ENCODE measurements at regions not wholly inside any gene's neighbourhood (a gene's known extent, or its start where the extent isn't known, plus 50 kb on each side); places are given as distances from the start of the nearest gene placed in this dataset.

DNA sequence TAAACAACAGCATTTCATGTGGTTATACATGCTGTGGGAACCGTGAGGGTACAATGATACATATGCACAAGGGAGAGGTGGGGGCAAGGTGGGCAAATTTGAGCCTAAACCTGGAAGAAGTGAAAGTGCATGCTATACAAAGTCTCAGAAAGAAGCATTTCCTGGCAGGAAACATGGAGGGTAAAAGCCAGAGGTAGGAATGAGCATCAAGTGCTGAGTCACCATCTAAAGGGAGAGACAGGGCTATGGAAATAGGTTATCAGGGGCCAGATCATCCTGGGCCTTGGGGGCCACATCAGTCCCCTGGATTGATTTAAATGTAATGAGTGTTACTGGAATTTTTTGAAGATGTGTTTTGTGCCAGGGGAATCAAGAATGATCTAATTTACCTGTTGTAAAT is 60.1 kb upstream of the DAB1 start:
- no peak overlapping the region for H3K4me3 ChIP-seq (ENCODE audit: low read length)
- H3K9ac ChIP-seq (ENCODE audit: low read length): no peak overlapping the region
- no peak for DNase-seq
- no peaks in the 10 kb centered on the region for H3K9me2 ChIP-seq (replicated peaks; ENCODE audit: low read length)
- ChIA-PET CTCF (no interaction called here), POLR2A (ENCODE audit: unreplicated experiment) (no interaction called here)
- TF ChIP-seq, protein P1, sequence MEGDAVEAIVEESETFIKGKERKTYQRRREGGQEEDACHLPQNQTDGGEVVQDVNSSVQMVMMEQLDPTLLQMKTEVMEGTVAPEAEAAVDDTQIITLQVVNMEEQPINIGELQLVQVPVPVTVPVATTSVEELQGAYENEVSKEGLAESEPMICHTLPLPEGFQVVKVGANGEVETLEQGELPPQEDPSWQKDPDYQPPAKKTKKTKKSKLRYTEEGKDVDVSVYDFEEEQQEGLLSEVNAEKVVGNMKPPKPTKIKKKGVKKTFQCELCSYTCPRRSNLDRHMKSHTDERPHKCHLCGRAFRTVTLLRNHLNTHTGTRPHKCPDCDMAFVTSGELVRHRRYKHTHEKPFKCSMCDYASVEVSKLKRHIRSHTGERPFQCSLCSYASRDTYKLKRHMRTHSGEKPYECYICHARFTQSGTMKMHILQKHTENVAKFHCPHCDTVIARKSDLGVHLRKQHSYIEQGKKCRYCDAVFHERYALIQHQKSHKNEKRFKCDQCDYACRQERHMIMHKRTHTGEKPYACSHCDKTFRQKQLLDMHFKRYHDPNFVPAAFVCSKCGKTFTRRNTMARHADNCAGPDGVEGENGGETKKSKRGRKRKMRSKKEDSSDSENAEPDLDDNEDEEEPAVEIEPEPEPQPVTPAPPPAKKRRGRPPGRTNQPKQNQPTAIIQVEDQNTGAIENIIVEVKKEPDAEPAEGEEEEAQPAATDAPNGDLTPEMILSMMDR (conservative IDR thresholded peaks at IDR 0.05; ENCODE audit: low read depth, low read length): no peak
- no peak for TF ChIP-seq EZH2phosphoT487 (IDR thresholded peaks at IDR 0.05; ENCODE audit: borderline replicate concordance, low read length)
- TF ChIP-seq EZH2 (IDR thresholded peaks at IDR 0.05; ENCODE audit: low read length, unreplicated experiment): no peak
- H3K27me3 ChIP-seq (ENCODE audit: low read length): no peaks in the 10 kb centered on the region
- BruUV-seq (replicated peaks): no TSS peak
- 0 out of 2 replicates have a peak, but pooled peaks cover 2% of the 10 kb centered on the region for H3K4me1 ChIP-seq (ENCODE audit: insufficient read depth, low read length)
- intact Hi-C loops (cut with micrococcal nuclease): no loop called here
- H4K20me1 ChIP-seq (ENCODE audit: low read length): no peaks in the 10 kb centered on the region
- no peaks in the 10 kb centered on the region for H3K9me3 ChIP-seq (ENCODE audit: low read length)
- no peak overlapping the region for H3K27ac ChIP-seq (ENCODE audit: low read length)
- no peaks in the 10 kb centered on the region for H3F3A ChIP-seq (ENCODE audit: low read length, unreplicated experiment)
- H3K36me3 ChIP-seq (ENCODE audit: low read depth, low read length): no peaks in the 10 kb centered on the region
- no peak overlapping the region for H2AFZ ChIP-seq (ENCODE audit: low read length)
- no peaks in the 10 kb centered on the region for H3K79me2 ChIP-seq (ENCODE audit: low read length)
- H3K4me2 ChIP-seq (ENCODE audit: low read length): no peak overlapping the region
- no peak for ATAC-seq

DNA sequence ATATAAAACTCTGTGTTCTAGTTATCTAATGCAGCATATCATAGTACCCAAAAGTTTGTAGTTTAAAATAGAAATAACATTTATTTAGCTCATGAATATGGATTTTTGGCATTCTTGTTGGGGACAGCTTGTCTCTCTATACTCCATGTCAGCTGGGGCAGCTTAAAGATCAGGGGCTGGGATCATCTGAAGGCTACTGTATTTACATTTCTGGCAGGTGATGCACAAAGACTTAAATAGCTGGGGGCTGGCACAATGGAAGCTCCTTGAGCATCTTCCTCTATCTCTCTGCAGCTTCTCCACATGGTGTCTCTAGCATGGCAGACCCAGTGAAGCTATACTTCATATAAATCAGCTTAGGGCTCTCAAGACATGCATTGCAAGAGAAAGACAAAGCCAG is 55.6 kb upstream of the DAB1 start:
- Histone ChIP-seq H3K4me1 (ENCODE audit: insufficient read depth, low read length) (no peaks in the 10 kb centered on the region), H3K9me3 (ENCODE audit: low read length) (no peaks in the 10 kb centered on the region), H3K9me2 (replicated peaks; ENCODE audit: low read length) (no peaks in the 10 kb centered on the region), H3F3A (ENCODE audit: low read length, unreplicated experiment) (no peaks in the 10 kb centered on the region), H4K20me1 (ENCODE audit: low read length) (no peaks in the 10 kb centered on the region), H3K79me2 (ENCODE audit: low read length) (no peaks in the 10 kb centered on the region), H3K36me3 (ENCODE audit: low read depth, low read length) (no peaks in the 10 kb centered on the region), H3K27ac (ENCODE audit: low read length) (no peak overlapping the region), H3K4me3 (ENCODE audit: low read length) (no peak overlapping the region), H3K4me2 (ENCODE audit: low read length) (no peak overlapping the region), H3K9ac (ENCODE audit: low read length) (no peak overlapping the region), H3K27me3 (ENCODE audit: low read length) (no peaks in the 10 kb centered on the region), H2AFZ (ENCODE audit: low read length) (no peak overlapping the region)
- TF ChIP-seq EZH2phosphoT487 (IDR thresholded peaks at IDR 0.05; ENCODE audit: borderline replicate concordance, low read length): no peak
- TF ChIP-seq EZH2 (IDR thresholded peaks at IDR 0.05; ENCODE audit: low read length, unreplicated experiment): no peak
- TF ChIP-seq, protein P1 (conservative IDR thresholded peaks at IDR 0.05; ENCODE audit: low read depth, low read length): no peak
- ATAC-seq (no peak), DNase-seq (no peak)
- no TSS peak for BruUV-seq (replicated peaks)
- ChIA-PET POLR2A (ENCODE audit: unreplicated experiment) (no interaction called here), CTCF (no interaction called here)
- intact Hi-C loops (cut with micrococcal nuclease): no loop called here

DNA sequence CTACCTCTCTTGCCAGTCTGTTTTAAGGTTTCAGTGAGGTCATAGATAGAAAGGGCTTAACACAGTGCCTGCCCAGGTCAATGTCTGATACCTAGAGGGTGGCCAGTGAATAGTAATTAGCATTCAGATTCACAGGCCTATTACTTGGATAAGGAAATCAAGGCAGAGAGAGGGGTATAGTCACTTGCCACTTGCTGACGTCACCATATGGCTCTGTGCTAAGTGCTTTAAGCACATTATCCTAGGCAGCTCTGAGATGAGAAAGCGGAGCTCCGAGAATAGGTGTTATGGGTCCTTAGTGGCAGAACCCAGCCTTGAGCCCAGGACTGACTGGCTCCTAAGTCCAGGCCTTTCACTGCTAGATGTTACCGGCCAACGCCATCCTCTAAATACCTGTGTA is 51.5 kb upstream of the DAB1 start:
- Histone ChIP-seq H3K9me3 (ENCODE audit: low read length) (no peaks in the 10 kb centered on the region), H3K9ac (ENCODE audit: low read length) (no peak overlapping the region), H2AFZ (ENCODE audit: low read length) (no peak overlapping the region), H3K36me3 (ENCODE audit: low read depth, low read length) (no peaks in the 10 kb centered on the region), H3K27me3 (ENCODE audit: low read length) (peaks cover 4% of the 10 kb centered on the region), H3K4me1 (ENCODE audit: insufficient read depth, low read length) (no peaks in the 10 kb centered on the region), H3K9me2 (replicated peaks; ENCODE audit: low read length) (no peaks in the 10 kb centered on the region), H3K27ac (ENCODE audit: low read length) (no peak overlapping the region), H4K20me1 (ENCODE audit: low read length) (no peaks in the 10 kb centered on the region), H3K79me2 (ENCODE audit: low read length) (no peaks in the 10 kb centered on the region), H3K4me3 (ENCODE audit: low read length) (no peak overlapping the region), H3F3A (ENCODE audit: low read length, unreplicated experiment) (no peaks in the 10 kb centered on the region), H3K4me2 (ENCODE audit: low read length) (no peak overlapping the region)
- no peak for ATAC-seq
- ChIA-PET CTCF (no interaction called here), POLR2A (ENCODE audit: unreplicated experiment) (no interaction called here)
- TF ChIP-seq, protein P1 (conservative IDR thresholded peaks at IDR 0.05; ENCODE audit: low read depth, low read length): no peak
- no peak for TF ChIP-seq EZH2 (IDR thresholded peaks at IDR 0.05; ENCODE audit: low read length, unreplicated experiment)
- no peak for TF ChIP-seq EZH2phosphoT487 (IDR thresholded peaks at IDR 0.05; ENCODE audit: borderline replicate concordance, low read length)
- intact Hi-C loops (cut with micrococcal nuclease): no loop called here
- BruUV-seq (replicated peaks): no TSS peak
- no peak for DNase-seq

Data from PC-3 (cell line).